NB4 (cell line): ENCODE measurements at regions not wholly inside any gene's neighbourhood (a gene's known extent, or its start where the extent isn't known, plus 50 kb on each side); places are given as distances from the start of the nearest gene placed in this dataset.

Experiments
- MYC ChIP-seq: IDR thresholded peaks from 2 replicates; pipeline ENCODE4 v1.6.1; 2011; ENCODE audit warnings: low read depth, low read length
- TF ChIP-seq, protein P1 (sequence below): IDR thresholded peaks from one replicate; pipeline ENCODE4 v1.5.1; 2012; ENCODE audit warnings: low read depth, low read length
- TF ChIP-seq, protein P2 (sequence below): IDR thresholded peaks from 2 replicates; pipeline ENCODE4 v1.6.1; 2011; ENCODE audit warnings: low read depth, low read length

DNA sequence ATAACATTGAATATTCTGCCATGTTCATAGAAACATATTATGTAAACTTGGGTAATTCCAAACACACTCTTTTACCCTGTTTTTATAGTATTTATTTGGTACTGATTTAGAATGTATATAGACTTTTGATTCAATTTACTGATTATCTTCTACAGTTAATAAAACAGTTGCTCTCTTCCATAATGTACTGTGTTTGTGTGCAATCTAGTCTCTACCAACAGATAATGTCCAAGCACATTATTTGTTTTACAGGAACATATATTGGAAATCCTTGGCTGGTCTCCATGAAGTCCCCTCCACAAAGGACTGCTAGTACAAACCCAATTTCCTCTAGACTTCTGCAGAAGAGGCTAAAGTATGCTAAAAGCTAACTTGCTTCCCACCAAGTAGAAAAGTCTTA is 386.6 kb downstream of the RND3 start:
- TF ChIP-seq, protein P1, sequence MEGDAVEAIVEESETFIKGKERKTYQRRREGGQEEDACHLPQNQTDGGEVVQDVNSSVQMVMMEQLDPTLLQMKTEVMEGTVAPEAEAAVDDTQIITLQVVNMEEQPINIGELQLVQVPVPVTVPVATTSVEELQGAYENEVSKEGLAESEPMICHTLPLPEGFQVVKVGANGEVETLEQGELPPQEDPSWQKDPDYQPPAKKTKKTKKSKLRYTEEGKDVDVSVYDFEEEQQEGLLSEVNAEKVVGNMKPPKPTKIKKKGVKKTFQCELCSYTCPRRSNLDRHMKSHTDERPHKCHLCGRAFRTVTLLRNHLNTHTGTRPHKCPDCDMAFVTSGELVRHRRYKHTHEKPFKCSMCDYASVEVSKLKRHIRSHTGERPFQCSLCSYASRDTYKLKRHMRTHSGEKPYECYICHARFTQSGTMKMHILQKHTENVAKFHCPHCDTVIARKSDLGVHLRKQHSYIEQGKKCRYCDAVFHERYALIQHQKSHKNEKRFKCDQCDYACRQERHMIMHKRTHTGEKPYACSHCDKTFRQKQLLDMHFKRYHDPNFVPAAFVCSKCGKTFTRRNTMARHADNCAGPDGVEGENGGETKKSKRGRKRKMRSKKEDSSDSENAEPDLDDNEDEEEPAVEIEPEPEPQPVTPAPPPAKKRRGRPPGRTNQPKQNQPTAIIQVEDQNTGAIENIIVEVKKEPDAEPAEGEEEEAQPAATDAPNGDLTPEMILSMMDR: no peak
- TF ChIP-seq, protein P2, sequence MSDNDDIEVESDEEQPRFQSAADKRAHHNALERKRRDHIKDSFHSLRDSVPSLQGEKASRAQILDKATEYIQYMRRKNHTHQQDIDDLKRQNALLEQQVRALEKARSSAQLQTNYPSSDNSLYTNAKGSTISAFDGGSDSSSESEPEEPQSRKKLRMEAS: no peak
- no peak for TF ChIP-seq MYC
